Fibroblast of pulmonary artery (primary cell): ENCODE measurements at regions not wholly inside any gene's neighbourhood (a gene's known extent, or its start where the extent isn't known, plus 50 kb on each side); places are given as distances from the start of the nearest gene placed in this dataset.
A peak's percentile ranks its signal among the peaks of the same experiment; 100 is the strongest.

Experiments used
- DNase-seq: peaks from one replicate; pipeline ENCODE4 v3.0.0-alpha.2; 2010; ENCODE audit warnings: low read depth
- H3K4me3 ChIP-seq: replicated peaks from 2 replicates; pipeline ENCODE4 v1.5.1; 2011; ENCODE audit warnings: low read depth, mild to moderate bottlenecking, control low read depth, low read length, moderate library complexity
- CTCF ChIP-seq: IDR thresholded peaks from 2 replicates; pipeline ENCODE4 v1.5.1; 2011; ENCODE audit warnings: mild to moderate bottlenecking, control low read depth, low read length, inconsistent platforms; ENCODE audit errors: missing control alignments

GRCh38 chr7:46786995-46787394 lies 794.9 kb downstream of the TNS3 start:
- no peak for TF ChIP-seq CTCF
- H3K4me3 ChIP-seq, result no peak overlapping the region
- DNase-seq, result no peak

- TF ChIP-seq CTCF, result no peak
- H3K4me3 ChIP-seq, result no peak overlapping the region
- no peak for DNase-seq
These were observed 795.5 kb downstream of the TNS3 start for GRCh38 chr7:46786221-46786954.

GRCh38 chr7:46784732-46785131 lies 797.2 kb downstream of the TNS3 start:
- no peak for TF ChIP-seq CTCF
- peak; percentile 47 for DNase-seq
- H3K4me3 ChIP-seq, result no peak overlapping the region

- TF ChIP-seq CTCF, result no peak
- no peak overlapping the region for H3K4me3 ChIP-seq
- DNase-seq, result no peak
These were observed 799.9 kb downstream of the TNS3 start for GRCh38 chr7:46781901-46782439.

- no peak overlapping the region for H3K4me3 ChIP-seq
- TF ChIP-seq CTCF, result peak; percentile 73
- DNase-seq, result peak; percentile 67
These were observed 805.1 kb downstream of the TNS3 start for GRCh38 chr7:46776790-46777189.

GRCh38 chr7:46775776-46776175 lies 806.1 kb downstream of the TNS3 start:
- no peak overlapping the region for H3K4me3 ChIP-seq
- no peak for DNase-seq
- no peak for TF ChIP-seq CTCF

- H3K4me3 ChIP-seq, result no peak overlapping the region
- TF ChIP-seq CTCF, result no peak
- no peak for DNase-seq
These were observed 806.9 kb downstream of the TNS3 start for GRCh38 chr7:46775020-46775419.
